B cell (primary cell): ENCODE measurements at regions not wholly inside any gene's neighbourhood (a gene's known extent, or its start where the extent isn't known, plus 50 kb on each side); places are given as distances from the start of the nearest gene placed in this dataset.

Experiments used
- CTCF ChIP-seq: fragments of 200-600 bp; IDR thresholded peaks from one replicate; pipeline ENCODE4 v1.8.0; 2022; ENCODE audit warnings: antibody characterized with exemption, mild to moderate bottlenecking
- EZH2 ChIP-seq: IDR thresholded peaks from 2 replicates; pipeline ENCODE4 v1.6.1; 2012; ENCODE audit warnings: borderline replicate concordance, low read depth, mild to moderate bottlenecking, moderate library complexity, low read length; ENCODE audit not compliant: insufficient read depth, poor library complexity, severe bottlenecking

GRCh38 chr1:80278936-80279335, 1272.4 kb upstream of the ADGRL4 start:
- TF ChIP-seq CTCF, result no peak
- TF ChIP-seq EZH2, result no peak
